ENCODE measurements at regions not wholly inside any gene's neighbourhood (a gene's known extent, or its start where the extent isn't known, plus 50 kb on each side); places are given as distances from the start of the nearest gene placed in this dataset.

DNA sequence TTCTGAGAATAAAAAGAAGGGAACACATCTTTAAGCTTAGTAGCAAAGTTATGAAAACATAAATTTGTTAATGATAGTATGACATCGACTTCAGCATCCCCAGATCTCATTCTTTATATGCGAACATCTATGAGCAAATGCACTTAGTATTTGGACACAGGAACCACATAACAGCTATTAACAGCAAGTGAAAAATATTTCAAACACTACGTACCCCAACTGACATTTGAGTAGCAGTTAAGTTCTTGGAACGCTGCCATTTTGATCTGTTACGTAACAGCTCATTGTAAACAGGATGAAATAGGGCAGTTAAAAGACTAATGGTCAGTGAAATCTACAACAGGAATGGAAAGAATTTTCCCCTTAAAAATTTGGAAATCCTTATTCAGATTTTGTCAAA lies 428.9 kb downstream of the TNS3 start:
- H3K4me1 ChIP-seq (ENCODE audit: control insufficient read depth in 1 of 2, insufficient read depth in 2 of 2, low read length in 2 of 2): peaks cover 0 to 3% of the 10 kb centered on the region in 2 experiments
- H3K27ac ChIP-seq (ENCODE audit: low read depth, low read length): no peak overlapping the region
- H2AK5ac ChIP-seq (ENCODE audit: low read length): no peak overlapping the region
- H3K14ac ChIP-seq (ENCODE audit: low read length): no peak overlapping the region
- no peak overlapping the region for H2AFZ ChIP-seq (ENCODE audit: insufficient read depth, low read length, poor library complexity)
- H3K4me3 ChIP-seq (ENCODE audit: low read depth, low read length): no peak overlapping the region
- no peaks in the 10 kb centered on the region for H3K36me3 ChIP-seq (ENCODE audit: control insufficient read depth in 1 of 2, insufficient read depth in 2 of 2, low read length in 2 of 2)
- H3K79me1 ChIP-seq (ENCODE audit: low read length): no peaks in the 10 kb centered on the region
- H3K4me2 ChIP-seq (ENCODE audit: low read length): no peak overlapping the region
- no peak overlapping the region for H3K4ac ChIP-seq (ENCODE audit: low read depth, low read length)
- no peak overlapping the region for H3K9ac ChIP-seq (ENCODE audit: low read length)
- H4K91ac ChIP-seq (ENCODE audit: low read depth, low read length): no peak overlapping the region
- no peak overlapping the region for H4K12ac ChIP-seq (ENCODE audit: low read depth, low read length)
- H3K18ac ChIP-seq (ENCODE audit: low read length): no peak overlapping the region
- no peaks in the 10 kb centered on the region for H3K9me3 ChIP-seq (ENCODE audit: insufficient read depth, low read depth, low read length)
- H3K79me2 ChIP-seq (ENCODE audit: control insufficient read depth, insufficient read depth, low read length, poor library complexity): no peaks in the 10 kb centered on the region
- H2BK5ac ChIP-seq (ENCODE audit: low read depth, low read length, poor library complexity): no peak overlapping the region
- no peak overlapping the region for H4K8ac ChIP-seq (ENCODE audit: low read depth, low read length)
- no peak overlapping the region for H2BK12ac ChIP-seq (ENCODE audit: low read length)
- H3K23ac ChIP-seq (ENCODE audit: low read length): no peak overlapping the region
- no peak overlapping the region for H2BK120ac ChIP-seq (ENCODE audit: insufficient read depth, low read length, poor library complexity)
- DNase-seq: peak in 1 of 2 donors; percentile 50
- no peaks in the 10 kb centered on the region for H3K27me3 ChIP-seq (ENCODE audit: insufficient read depth, low read length)
- WGBS (ENCODE audit: extremely low coverage, insufficient coverage, insufficient read length): no CpG with 5 or more reads among the region's 5 CpGs

DNA sequence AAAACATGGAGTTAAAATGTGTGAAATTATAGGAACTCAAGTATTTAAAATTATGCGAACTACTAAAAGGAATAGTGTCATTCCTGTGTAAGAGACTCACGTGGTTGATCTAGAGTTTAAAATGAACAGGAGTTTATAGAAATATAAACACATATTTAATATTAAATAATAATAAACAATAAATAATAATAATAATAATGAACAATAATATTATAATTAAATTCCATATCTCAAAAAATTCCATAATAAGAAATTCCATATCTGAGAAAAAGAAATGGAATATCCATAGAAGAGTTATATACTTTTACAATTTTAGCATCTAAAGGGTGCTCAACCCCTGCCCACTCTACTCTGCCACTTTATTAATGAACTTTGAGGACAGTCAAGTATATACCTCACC lies 429.6 kb downstream of the TNS3 start:
- H4K12ac ChIP-seq (ENCODE audit: low read depth, low read length): no peak overlapping the region
- no CpG with 5 or more reads among the region's 2 CpGs for WGBS (ENCODE audit: extremely low coverage, insufficient coverage, insufficient read length)

DNA sequence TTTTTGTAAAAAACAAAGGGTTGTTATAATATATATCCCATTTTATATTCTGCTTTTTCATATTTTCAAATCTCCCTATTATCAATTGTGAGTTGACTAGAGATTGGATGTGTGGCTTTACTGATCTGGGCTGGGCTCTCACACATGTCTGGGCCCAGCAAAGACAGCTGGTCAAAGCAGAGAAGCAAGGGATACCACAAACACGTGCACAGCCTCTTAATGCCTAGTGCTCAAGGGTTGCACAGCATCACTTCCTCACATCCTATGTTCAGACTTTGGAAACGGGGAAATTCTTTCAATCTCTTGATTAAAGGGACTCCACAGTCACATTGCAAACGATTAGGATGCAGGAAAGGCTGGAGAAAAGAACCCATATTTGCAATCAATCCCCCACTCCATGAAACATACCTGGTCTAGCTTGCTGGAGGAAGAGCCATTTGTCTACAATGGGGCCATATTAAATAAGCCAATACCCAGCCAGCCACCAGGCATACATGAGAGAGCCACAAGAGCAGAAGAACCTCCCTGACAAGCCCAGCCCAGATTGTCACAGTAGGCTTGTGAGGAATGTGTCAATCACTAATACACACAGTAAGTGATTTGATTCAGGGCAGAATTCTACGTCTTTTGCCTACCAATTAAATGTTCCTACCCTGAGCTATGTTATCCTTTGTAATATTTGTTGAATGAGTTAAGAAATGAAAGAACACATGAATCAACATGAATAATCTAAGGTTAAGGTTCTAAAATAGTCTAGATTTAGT lies 431.2 kb downstream of the TNS3 start:
- Histone ChIP-seq H3K79me1 (ENCODE audit: low read length) (no peaks in the 10 kb centered on the region), H4K8ac (ENCODE audit: low read depth, low read length) (no peak overlapping the region), H3K27ac (ENCODE audit: low read depth, low read length) (no peak overlapping the region), H2AFZ (ENCODE audit: insufficient read depth, low read length, poor library complexity) (no peak overlapping the region), H3K9ac (ENCODE audit: low read length) (no peak overlapping the region), H3K9me3 (ENCODE audit: insufficient read depth, low read depth, low read length) (no peaks in the 10 kb centered on the region), H3K14ac (ENCODE audit: low read length) (no peak overlapping the region), H2BK12ac (ENCODE audit: low read length) (no peak overlapping the region), H2BK5ac (ENCODE audit: low read depth, low read length, poor library complexity) (no peak overlapping the region), H2BK120ac (ENCODE audit: insufficient read depth, low read length, poor library complexity) (no peak overlapping the region), H2AK5ac (ENCODE audit: low read length) (no peak overlapping the region), H3K36me3 (ENCODE audit: control insufficient read depth in 1 of 2, insufficient read depth in 2 of 2, low read length in 2 of 2) (no peaks in the 10 kb centered on the region), H3K27me3 (ENCODE audit: insufficient read depth, low read length) (no peaks in the 10 kb centered on the region), H3K4me3 (ENCODE audit: low read depth, low read length) (no peak overlapping the region), H3K4me1 (ENCODE audit: control insufficient read depth in 1 of 2, insufficient read depth in 2 of 2, low read length in 2 of 2) (peaks cover 0 to 3% of the 10 kb centered on the region in 2 experiments), H3K23ac (ENCODE audit: low read length) (no peak overlapping the region), H4K91ac (ENCODE audit: low read depth, low read length) (no peak overlapping the region), H3K79me2 (ENCODE audit: control insufficient read depth, insufficient read depth, low read length, poor library complexity) (no peaks in the 10 kb centered on the region), H3K4me2 (ENCODE audit: low read length) (no peak overlapping the region), H3K4ac (ENCODE audit: low read depth, low read length) (no peak overlapping the region), H3K18ac (ENCODE audit: low read length) (no peak overlapping the region), H4K12ac (ENCODE audit: low read depth, low read length) (no peak overlapping the region)
- no peak for DNase-seq
- no CpG with 5 or more reads among the region's 4 CpGs for WGBS (ENCODE audit: extremely low coverage, insufficient coverage, insufficient read length)

More for the DNA sequence above, 429.6 kb downstream of the TNS3 start:
- Histone ChIP-seq H3K4me2 (ENCODE audit: low read length) (no peak overlapping the region), H3K79me2 (ENCODE audit: control insufficient read depth, insufficient read depth, low read length, poor library complexity) (no peaks in the 10 kb centered on the region), H2BK5ac (ENCODE audit: low read depth, low read length, poor library complexity) (no peak overlapping the region), H2BK120ac (ENCODE audit: insufficient read depth, low read length, poor library complexity) (no peak overlapping the region), H3K18ac (ENCODE audit: low read length) (no peak overlapping the region), H3K27me3 (ENCODE audit: insufficient read depth, low read length) (no peaks in the 10 kb centered on the region), H3K9me3 (ENCODE audit: insufficient read depth, low read depth, low read length) (no peaks in the 10 kb centered on the region), H3K36me3 (ENCODE audit: control insufficient read depth in 1 of 2, insufficient read depth in 2 of 2, low read length in 2 of 2) (no peaks in the 10 kb centered on the region), H3K27ac (ENCODE audit: low read depth, low read length) (no peak overlapping the region), H4K91ac (ENCODE audit: low read depth, low read length) (no peak overlapping the region), H3K9ac (ENCODE audit: low read length) (no peak overlapping the region), H4K8ac (ENCODE audit: low read depth, low read length) (no peak overlapping the region), H2AK5ac (ENCODE audit: low read length) (no peak overlapping the region), H2BK12ac (ENCODE audit: low read length) (no peak overlapping the region), H3K79me1 (ENCODE audit: low read length) (no peaks in the 10 kb centered on the region), H2AFZ (ENCODE audit: insufficient read depth, low read length, poor library complexity) (no peak overlapping the region), H3K23ac (ENCODE audit: low read length) (no peak overlapping the region), H3K14ac (ENCODE audit: low read length) (no peak overlapping the region), H3K4me1 (ENCODE audit: control insufficient read depth in 1 of 2, insufficient read depth in 2 of 2, low read length in 2 of 2) (peaks cover 0 to 3% of the 10 kb centered on the region in 2 experiments), H3K4me3 (ENCODE audit: low read depth, low read length) (no peak overlapping the region), H3K4ac (ENCODE audit: low read depth, low read length) (no peak overlapping the region)
- no peak for DNase-seq

DNA sequence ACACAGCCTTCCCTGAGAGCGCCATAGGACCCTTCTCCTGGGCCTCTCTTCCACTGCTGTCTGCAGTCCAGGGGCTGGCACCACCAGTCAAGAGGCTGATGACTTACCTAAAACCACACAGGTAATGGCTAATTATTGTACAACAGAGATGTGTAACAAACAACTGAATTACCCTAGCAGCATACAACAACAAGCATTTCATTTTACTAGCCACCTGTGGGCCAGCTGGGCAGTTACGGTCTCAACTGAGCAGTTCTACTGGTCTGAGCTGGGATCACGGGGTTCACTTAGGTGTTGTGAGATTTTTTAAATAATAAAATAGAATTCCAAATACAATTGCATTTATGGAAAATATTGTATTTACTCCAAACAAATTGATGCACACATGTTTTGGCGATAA lies 431.9 kb downstream of the TNS3 start:
- no peak overlapping the region for H4K8ac ChIP-seq (ENCODE audit: low read depth, low read length)
- no peaks in the 10 kb centered on the region for H3K36me3 ChIP-seq (ENCODE audit: control insufficient read depth in 1 of 2, insufficient read depth in 2 of 2, low read length in 2 of 2)
- no peaks in the 10 kb centered on the region for H3K79me2 ChIP-seq (ENCODE audit: control insufficient read depth, insufficient read depth, low read length, poor library complexity)
- no peak for DNase-seq
- no peak overlapping the region for H2AK5ac ChIP-seq (ENCODE audit: low read length)
- no peak overlapping the region for H3K4ac ChIP-seq (ENCODE audit: low read depth, low read length)
- no peak overlapping the region for H2BK120ac ChIP-seq (ENCODE audit: insufficient read depth, low read length, poor library complexity)
- no peak overlapping the region for H2BK12ac ChIP-seq (ENCODE audit: low read length)
- H2AFZ ChIP-seq (ENCODE audit: insufficient read depth, low read length, poor library complexity): no peak overlapping the region
- H3K4me1 ChIP-seq (ENCODE audit: control insufficient read depth in 1 of 2, insufficient read depth in 2 of 2, low read length in 2 of 2): peaks cover 0 to 3% of the 10 kb centered on the region in 2 experiments
- H4K12ac ChIP-seq (ENCODE audit: low read depth, low read length): no peak overlapping the region
- H3K18ac ChIP-seq (ENCODE audit: low read length): no peak overlapping the region
- no peaks in the 10 kb centered on the region for H3K9me3 ChIP-seq (ENCODE audit: insufficient read depth, low read depth, low read length)
- no peak overlapping the region for H3K23ac ChIP-seq (ENCODE audit: low read length)
- no peak overlapping the region for H3K9ac ChIP-seq (ENCODE audit: low read length)
- no peaks in the 10 kb centered on the region for H3K27me3 ChIP-seq (ENCODE audit: insufficient read depth, low read length)
- no peak overlapping the region for H2BK5ac ChIP-seq (ENCODE audit: low read depth, low read length, poor library complexity)
- H3K4me3 ChIP-seq (ENCODE audit: low read depth, low read length): no peak overlapping the region
- H3K14ac ChIP-seq (ENCODE audit: low read length): no peak overlapping the region
- no peaks in the 10 kb centered on the region for H3K79me1 ChIP-seq (ENCODE audit: low read length)
- H3K27ac ChIP-seq (ENCODE audit: low read depth, low read length): no peak overlapping the region
- WGBS (ENCODE audit: extremely low coverage, insufficient coverage, insufficient read length): no CpG with 5 or more reads among the region's 4 CpGs
- no peak overlapping the region for H3K4me2 ChIP-seq (ENCODE audit: low read length)
- no peak overlapping the region for H4K91ac ChIP-seq (ENCODE audit: low read depth, low read length)
